Bronchial epithelial cell (primary cell): ENCODE measurements at regions not wholly inside any gene's neighbourhood (a gene's known extent, or its start where the extent isn't known, plus 50 kb on each side); places are given as distances from the start of the nearest gene placed in this dataset.

Source experiments
- DNase-seq: peaks from one replicate; pipeline ENCODE4 v3.0.0-alpha.2; 2010; ENCODE audit warnings: low read depth
- FAIRE-seq: peaks from 2 replicates; lab custom pipeline; 2011; peaks lifted over from hg19 to GRCh38; lab: Jason Lieb, UNC
- H3K27me3 ChIP-seq: 2 replicates; pipeline ENCODE4 v1.5.1; 2011; ENCODE audit warnings: low read length; ENCODE audit not compliant: control insufficient read depth, insufficient read depth
- H3K36me3 ChIP-seq: 2 replicates; pipeline ENCODE4 v1.5.1; 2011; ENCODE audit warnings: low read length; ENCODE audit not compliant: control insufficient read depth, insufficient read depth
- H3K4me3 ChIP-seq: 2 replicates; pipeline ENCODE4 v1.5.1; 2011; ENCODE audit warnings: mild to moderate bottlenecking, low read depth, low read length, control low read depth
- TF ChIP-seq, protein P1 (sequence below): IDR thresholded peaks from 2 replicates; pipeline ENCODE4 v1.5.1; 2011; ENCODE audit warnings: mild to moderate bottlenecking, moderate library complexity, low read length, control low read depth, inconsistent platforms; ENCODE audit not compliant: insufficient read depth, severe bottlenecking

GRCh38 chr3:88807491-88808105, 299.8 kb upstream of the EPHA3 start:
- TF ChIP-seq, protein P1, sequence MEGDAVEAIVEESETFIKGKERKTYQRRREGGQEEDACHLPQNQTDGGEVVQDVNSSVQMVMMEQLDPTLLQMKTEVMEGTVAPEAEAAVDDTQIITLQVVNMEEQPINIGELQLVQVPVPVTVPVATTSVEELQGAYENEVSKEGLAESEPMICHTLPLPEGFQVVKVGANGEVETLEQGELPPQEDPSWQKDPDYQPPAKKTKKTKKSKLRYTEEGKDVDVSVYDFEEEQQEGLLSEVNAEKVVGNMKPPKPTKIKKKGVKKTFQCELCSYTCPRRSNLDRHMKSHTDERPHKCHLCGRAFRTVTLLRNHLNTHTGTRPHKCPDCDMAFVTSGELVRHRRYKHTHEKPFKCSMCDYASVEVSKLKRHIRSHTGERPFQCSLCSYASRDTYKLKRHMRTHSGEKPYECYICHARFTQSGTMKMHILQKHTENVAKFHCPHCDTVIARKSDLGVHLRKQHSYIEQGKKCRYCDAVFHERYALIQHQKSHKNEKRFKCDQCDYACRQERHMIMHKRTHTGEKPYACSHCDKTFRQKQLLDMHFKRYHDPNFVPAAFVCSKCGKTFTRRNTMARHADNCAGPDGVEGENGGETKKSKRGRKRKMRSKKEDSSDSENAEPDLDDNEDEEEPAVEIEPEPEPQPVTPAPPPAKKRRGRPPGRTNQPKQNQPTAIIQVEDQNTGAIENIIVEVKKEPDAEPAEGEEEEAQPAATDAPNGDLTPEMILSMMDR: no peak
- H3K36me3 ChIP-seq: no peaks in the 10 kb centered on the region
- FAIRE-seq (no peak), DNase-seq (peak; percentile 85)
- no peak overlapping the region for H3K4me3 ChIP-seq
- no peaks in the 10 kb centered on the region for H3K27me3 ChIP-seq

DNA sequence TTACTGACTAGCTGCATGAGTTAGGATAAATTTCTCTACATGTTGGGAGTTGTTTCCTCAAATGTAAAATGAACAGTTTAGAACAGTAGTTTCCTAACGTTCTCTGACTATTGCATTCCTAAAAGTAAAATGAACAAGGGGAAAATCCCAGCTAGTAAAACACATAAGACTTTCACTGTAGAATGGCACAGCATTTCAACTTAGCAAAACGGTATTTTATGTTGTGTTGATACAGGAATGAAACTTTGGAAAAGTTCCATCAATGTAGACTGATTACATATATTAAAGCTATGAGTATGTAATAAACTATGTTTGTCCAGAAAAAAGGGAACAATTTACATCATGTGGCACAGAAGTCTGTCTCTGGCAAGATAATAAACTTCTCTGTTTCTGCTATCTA, 297.4 kb upstream of the EPHA3 start:
- no peak overlapping the region for H3K4me3 ChIP-seq
- no peaks in the 10 kb centered on the region for H3K36me3 ChIP-seq
- TF ChIP-seq, protein P1: no peak

GRCh38 chr3:88810455-88810854, 297.0 kb upstream of the EPHA3 start:
- Histone ChIP-seq H3K36me3 (no peaks in the 10 kb centered on the region), H3K27me3 (no peaks in the 10 kb centered on the region), H3K4me3 (no peak overlapping the region)
- FAIRE-seq (no peak), DNase-seq (peak; percentile 73)
- TF ChIP-seq, protein P1: no peak

More for the DNA sequence above, 297.4 kb upstream of the EPHA3 start:
- DNase-seq (peak; percentile 66), FAIRE-seq (no peak)
- no peaks in the 10 kb centered on the region for H3K27me3 ChIP-seq

GRCh38 chr3:88811096-88811495, 296.3 kb upstream of the EPHA3 start:
- DNase-seq (no peak), FAIRE-seq (no peak)
- H3K4me3 ChIP-seq: no peak overlapping the region
- TF ChIP-seq, protein P1: no peak
- no peaks in the 10 kb centered on the region for H3K27me3 ChIP-seq
- H3K36me3 ChIP-seq: no peaks in the 10 kb centered on the region

DNA sequence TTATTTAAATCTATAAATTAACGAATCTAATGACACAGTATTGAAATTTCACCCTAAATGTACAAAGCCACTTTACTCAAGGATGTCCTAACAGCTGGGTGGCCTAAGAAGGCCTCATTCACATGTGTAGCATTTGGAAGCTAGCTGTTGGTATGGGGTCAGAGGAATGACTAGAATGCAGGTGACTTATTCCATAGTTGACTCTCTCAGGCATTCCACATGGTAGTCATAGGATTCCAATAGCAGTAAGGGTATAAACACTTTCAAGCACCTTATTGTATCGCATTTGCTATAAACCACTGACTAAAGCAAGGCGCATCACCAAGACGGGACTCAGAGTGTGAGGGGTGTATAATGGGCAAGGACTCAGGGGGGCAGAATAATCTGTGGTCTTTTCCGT, 294.8 kb upstream of the EPHA3 start:
- no peak overlapping the region for H3K4me3 ChIP-seq
- TF ChIP-seq, protein P1: no peak
- DNase-seq (no peak), FAIRE-seq (no peak)
- H3K36me3 ChIP-seq: no peaks in the 10 kb centered on the region
- no peaks in the 10 kb centered on the region for H3K27me3 ChIP-seq

GRCh38 chr3:88816445-88816844, 291.0 kb upstream of the EPHA3 start:
- H3K36me3 ChIP-seq: no peaks in the 10 kb centered on the region
- FAIRE-seq (no peak), DNase-seq (no peak)
- TF ChIP-seq, protein P1: no peak
- no peak overlapping the region for H3K4me3 ChIP-seq
- no peaks in the 10 kb centered on the region for H3K27me3 ChIP-seq
